GM18861 (cell line): ENCODE measurements at regions not wholly inside any gene's neighbourhood (a gene's known extent, or its start where the extent isn't known, plus 50 kb on each side); places are given as distances from the start of the nearest gene placed in this dataset.
"Not testable (repeated sequence)": the region's sequence is repeated elsewhere in the genome, so short reads cannot be mapped to it uniquely, and the experiment has no call there.

Experiments used
- ATAC-seq: cut with Tn5 transposase; IDR thresholded peaks from one replicate; pipeline ENCODE4 v1.9.1; 2021; ENCODE audit not compliant: unreplicated experiment

- no peak for ATAC-seq
Measured at GRCh38 chr9:11701706-11702105, 991.5 kb upstream of the TYRP1 start.

GRCh38 chr9:11702548-11702947 is 990.6 kb upstream of the TYRP1 start:
- ATAC-seq: no peak

- not testable (repeated sequence) for ATAC-seq
Measured at GRCh38 chr9:11704198-11704597, 989.0 kb upstream of the TYRP1 start.

GRCh38 chr9:11708899-11709298 is 984.3 kb upstream of the TYRP1 start:
- no peak for ATAC-seq

GRCh38 chr9:11709567-11709966 is 983.6 kb upstream of the TYRP1 start:
- ATAC-seq: no peak

- no peak for ATAC-seq
Measured at GRCh38 chr9:11713077-11713476, 980.1 kb upstream of the TYRP1 start.

- no peak for ATAC-seq
Measured at GRCh38 chr9:11722957-11723356, 970.2 kb upstream of the TYRP1 start.

- ATAC-seq: no peak
Measured at GRCh38 chr9:11726659-11727058, 966.5 kb upstream of the TYRP1 start.

- no peak for ATAC-seq
Measured at GRCh38 chr9:11735391-11735790, 957.8 kb upstream of the TYRP1 start.

GRCh38 chr9:11742471-11742870 is 950.7 kb upstream of the TYRP1 start:
- ATAC-seq: no peak

GRCh38 chr9:11743356-11743755 is 949.8 kb upstream of the TYRP1 start:
- no peak for ATAC-seq

GRCh38 chr9:11749396-11749795 is 943.8 kb upstream of the TYRP1 start:
- ATAC-seq: no peak

GRCh38 chr9:11755951-11756350 is 937.2 kb upstream of the TYRP1 start:
- no peak for ATAC-seq

- ATAC-seq: no peak
Measured at GRCh38 chr9:11757408-11757807, 935.8 kb upstream of the TYRP1 start.

GRCh38 chr9:11758016-11758415 is 935.2 kb upstream of the TYRP1 start:
- no peak for ATAC-seq

- ATAC-seq: no peak
Measured at GRCh38 chr9:11779971-11780370, 913.2 kb upstream of the TYRP1 start.

GRCh38 chr9:11792870-11793269 is 900.3 kb upstream of the TYRP1 start:
- no peak for ATAC-seq

- ATAC-seq: no peak
Measured at GRCh38 chr9:11794984-11795383, 898.2 kb upstream of the TYRP1 start.

GRCh38 chr9:11805969-11806368 is 887.2 kb upstream of the TYRP1 start:
- no peak for ATAC-seq

GRCh38 chr9:11821306-11821975 is 871.7 kb upstream of the TYRP1 start:
- no peak for ATAC-seq

GRCh38 chr9:11828201-11828600 is 865.0 kb upstream of the TYRP1 start:
- no peak for ATAC-seq

GRCh38 chr9:11833056-11833455 is 860.1 kb upstream of the TYRP1 start:
- ATAC-seq: no peak

- no peak for ATAC-seq
Measured at GRCh38 chr9:11868795-11869194, 824.4 kb upstream of the TYRP1 start.
